Uterus (tissue), 3 donors: ENCODE measurements at regions not wholly inside any gene's neighbourhood (a gene's known extent, or its start where the extent isn't known, plus 50 kb on each side); places are given as distances from the start of the nearest gene placed in this dataset.

ENCODE experiments used
- DNase-seq, 2 donors: peaks; one replicate each; pipeline ENCODE4 v3.0.0-alpha.2; 2019 to 2020
- H3K27ac ChIP-seq, 2 donors: fragments of 200-600 bp; sonication (generic); 1 replicate in 1 of 2; 2 replicates in 1 of 2; pipeline ENCODE4 v1.5.1; 2016 to 2018
- H3K27me3 ChIP-seq, 2 donors: fragments of 200-600 bp; sonication (generic); one replicate each; pipeline ENCODE4 v1.5.1; 2018 to 2019; ENCODE audit warnings: control low read depth in 1 of 2
- H3K36me3 ChIP-seq, 2 donors: fragments of 200-600 bp; sonication (generic); one replicate each; pipeline ENCODE4 v1.5.1; 2019; ENCODE audit warnings: control low read depth in 1 of 2
- H3K4me1 ChIP-seq, 2 donors: fragments of 200-600 bp; sonication (generic); one replicate each; pipeline ENCODE4 v1.5.1; 2018 to 2019; ENCODE audit warnings: control low read depth in 1 of 2
- H3K4me3 ChIP-seq, 2 donors: fragments of 200-600 bp; sonication (generic); 1 replicate in 1 of 2; 2 replicates in 1 of 2; pipeline ENCODE4 v1.5.1; 2018 to 2019; ENCODE audit warnings: mild to moderate bottlenecking in 1 of 2
- H3K9me3 ChIP-seq, 2 donors: fragments of 200-600 bp; sonication (generic); one replicate each; pipeline ENCODE4 v1.5.1; 2019; ENCODE audit warnings: control low read depth in 1 of 2
- POLR2A ChIP-seq, 2 donors: fragments of 450-650 bp; IDR thresholded peaks; one replicate each; pipeline ENCODE4 v1.6.1; 2016; ENCODE audit warnings: antibody characterized with exemption in 2 of 2, mild to moderate bottlenecking in 1 of 2, moderate library complexity in 1 of 2
- intact Hi-C: fragments of 100-400 bp; cut with DNase I; formaldehyde crosslinking; loops from one replicate; pipeline ENCODE4 v1.15.1; 2023; ENCODE audit warnings: low total_unique reads
- TF ChIP-seq, protein P1 (sequence below), 4 experiments: fragments of 200-600 bp in 2 of 4; fragments of 450-650 bp in 2 of 4; sonication (generic) in 2 of 4; IDR thresholded peaks; one replicate each; pipeline ENCODE4 v1.5.1; 2016 to 2019; ENCODE audit warnings: antibody characterized with exemption in 4 of 4, mild to moderate bottlenecking in 2 of 4, moderate library complexity in 1 of 4
- donor health status: DM: yes; HTN: yes; CAD: no.

DNA sequence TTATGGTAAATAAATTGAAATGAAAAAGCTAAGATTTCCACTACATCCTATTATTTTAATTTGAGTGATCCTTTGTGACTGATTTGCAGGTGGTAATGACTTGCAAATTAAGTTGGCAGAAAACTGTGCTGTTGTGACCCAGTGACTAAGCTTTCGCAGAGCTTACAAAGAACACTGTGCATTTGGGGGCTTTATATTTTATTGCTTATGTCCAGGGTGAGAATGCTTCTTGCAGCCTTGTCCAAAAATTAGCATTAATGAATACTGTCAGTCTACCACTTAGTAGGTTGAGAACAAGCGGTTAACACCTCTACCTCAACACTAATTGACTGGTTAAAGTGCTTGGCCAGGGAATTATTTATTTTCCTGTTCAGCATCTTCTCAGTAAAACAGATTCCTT, 991.3 kb upstream of the DIAPH2 start:
- no peaks in the 10 kb centered on the region for H3K27me3 ChIP-seq
- TF ChIP-seq, protein P1, sequence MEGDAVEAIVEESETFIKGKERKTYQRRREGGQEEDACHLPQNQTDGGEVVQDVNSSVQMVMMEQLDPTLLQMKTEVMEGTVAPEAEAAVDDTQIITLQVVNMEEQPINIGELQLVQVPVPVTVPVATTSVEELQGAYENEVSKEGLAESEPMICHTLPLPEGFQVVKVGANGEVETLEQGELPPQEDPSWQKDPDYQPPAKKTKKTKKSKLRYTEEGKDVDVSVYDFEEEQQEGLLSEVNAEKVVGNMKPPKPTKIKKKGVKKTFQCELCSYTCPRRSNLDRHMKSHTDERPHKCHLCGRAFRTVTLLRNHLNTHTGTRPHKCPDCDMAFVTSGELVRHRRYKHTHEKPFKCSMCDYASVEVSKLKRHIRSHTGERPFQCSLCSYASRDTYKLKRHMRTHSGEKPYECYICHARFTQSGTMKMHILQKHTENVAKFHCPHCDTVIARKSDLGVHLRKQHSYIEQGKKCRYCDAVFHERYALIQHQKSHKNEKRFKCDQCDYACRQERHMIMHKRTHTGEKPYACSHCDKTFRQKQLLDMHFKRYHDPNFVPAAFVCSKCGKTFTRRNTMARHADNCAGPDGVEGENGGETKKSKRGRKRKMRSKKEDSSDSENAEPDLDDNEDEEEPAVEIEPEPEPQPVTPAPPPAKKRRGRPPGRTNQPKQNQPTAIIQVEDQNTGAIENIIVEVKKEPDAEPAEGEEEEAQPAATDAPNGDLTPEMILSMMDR (IDR thresholded peaks at IDR 0.05) = no peak
- no peak for TF ChIP-seq POLR2A (IDR thresholded peaks at IDR 0.05)
- H3K4me1 ChIP-seq = no peaks in the 10 kb centered on the region
- H3K36me3 ChIP-seq = no peaks in the 10 kb centered on the region
- no peak overlapping the region for H3K4me3 ChIP-seq
- intact Hi-C loops = no loop called here
- no peaks in the 10 kb centered on the region for H3K9me3 ChIP-seq
- DNase-seq = no peak
- H3K27ac ChIP-seq = no peak overlapping the region

DNA sequence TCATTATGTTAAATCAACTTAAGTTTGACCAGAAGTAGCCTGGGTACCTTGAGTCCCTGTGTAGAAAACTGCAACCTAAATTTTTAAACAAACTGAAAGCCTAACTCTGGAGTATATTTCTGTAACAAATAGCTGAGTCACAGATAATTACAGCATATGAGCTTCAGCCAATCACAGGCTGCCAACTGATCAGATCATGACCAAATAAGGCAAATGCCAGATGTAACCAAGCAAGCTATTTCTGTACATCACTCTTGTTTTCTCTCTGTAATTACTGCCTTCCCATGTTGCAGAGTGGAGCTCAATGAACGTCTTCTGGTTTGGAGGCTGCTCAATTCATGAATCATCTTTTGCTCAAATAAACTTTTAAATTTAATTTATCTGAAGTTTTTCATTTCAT, 980.9 kb upstream of the DIAPH2 start:
- intact Hi-C loops = no loop called here
- Histone ChIP-seq H3K4me1 (no peaks in the 10 kb centered on the region), H3K4me3 (no peak overlapping the region), H3K36me3 (no peaks in the 10 kb centered on the region), H3K9me3 (no peaks in the 10 kb centered on the region), H3K27me3 (no peaks in the 10 kb centered on the region), H3K27ac (no peak overlapping the region)
- DNase-seq = no peak
- TF ChIP-seq POLR2A (IDR thresholded peaks at IDR 0.05) = no peak
- TF ChIP-seq, protein P1 (IDR thresholded peaks at IDR 0.05) = no peak

DNA sequence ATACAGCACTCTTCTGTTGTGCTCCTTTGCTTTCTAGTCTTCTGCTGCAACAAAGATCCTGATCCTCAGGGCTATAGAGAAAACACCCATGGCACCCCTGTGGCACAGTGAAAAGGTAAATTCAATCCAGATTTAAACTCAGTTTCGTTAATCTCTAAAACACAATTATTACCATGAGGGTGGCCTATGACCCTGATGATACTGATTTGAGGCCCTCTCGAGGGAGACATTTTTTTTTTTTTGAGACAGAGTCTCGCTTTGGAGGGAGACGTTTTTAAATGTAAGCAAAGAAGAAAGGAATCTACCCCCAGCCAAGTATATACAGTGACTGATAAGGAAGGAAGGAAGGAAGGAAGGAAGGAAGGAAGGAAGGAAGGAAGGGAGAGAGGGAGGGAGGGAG, 967.8 kb upstream of the DIAPH2 start:
- H3K9me3 ChIP-seq = no peaks in the 10 kb centered on the region
- H3K27me3 ChIP-seq = no peaks in the 10 kb centered on the region
- no peaks in the 10 kb centered on the region for H3K36me3 ChIP-seq
- intact Hi-C loops = no loop called here
- TF ChIP-seq, protein P1 (IDR thresholded peaks at IDR 0.05) = no peak
- TF ChIP-seq POLR2A (IDR thresholded peaks at IDR 0.05) = no peak
- H3K4me3 ChIP-seq = no peak overlapping the region
- no peak overlapping the region for H3K27ac ChIP-seq
- no peak for DNase-seq
- no peaks in the 10 kb centered on the region for H3K4me1 ChIP-seq

DNA sequence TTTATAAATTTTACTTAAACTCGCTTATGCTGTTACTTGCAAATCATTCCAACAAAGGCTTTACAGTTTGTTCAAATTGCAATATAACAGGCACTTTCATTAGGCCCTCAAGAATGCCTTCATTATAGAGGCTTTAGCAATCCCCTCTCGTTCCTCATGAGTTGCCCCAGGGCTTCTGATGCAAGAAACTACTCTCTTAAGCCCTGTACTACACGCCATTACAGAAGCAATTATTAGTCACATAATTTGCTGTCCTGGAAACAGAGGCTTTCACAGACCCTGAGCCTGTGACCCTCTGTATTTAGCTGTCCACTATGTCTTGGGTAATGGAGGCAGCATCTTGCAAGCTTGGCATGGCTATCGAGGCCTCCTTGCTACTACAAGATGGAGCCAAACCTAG, 965.9 kb upstream of the DIAPH2 start:
- Histone ChIP-seq H3K27me3 (no peaks in the 10 kb centered on the region), H3K9me3 (no peaks in the 10 kb centered on the region), H3K4me1 (no peaks in the 10 kb centered on the region), H3K27ac (no peak overlapping the region), H3K36me3 (no peaks in the 10 kb centered on the region), H3K4me3 (no peak overlapping the region)
- TF ChIP-seq, protein P1 (IDR thresholded peaks at IDR 0.05) = no peak
- TF ChIP-seq POLR2A (IDR thresholded peaks at IDR 0.05) = no peak
- DNase-seq = no peak
- intact Hi-C loops = no loop called here

DNA sequence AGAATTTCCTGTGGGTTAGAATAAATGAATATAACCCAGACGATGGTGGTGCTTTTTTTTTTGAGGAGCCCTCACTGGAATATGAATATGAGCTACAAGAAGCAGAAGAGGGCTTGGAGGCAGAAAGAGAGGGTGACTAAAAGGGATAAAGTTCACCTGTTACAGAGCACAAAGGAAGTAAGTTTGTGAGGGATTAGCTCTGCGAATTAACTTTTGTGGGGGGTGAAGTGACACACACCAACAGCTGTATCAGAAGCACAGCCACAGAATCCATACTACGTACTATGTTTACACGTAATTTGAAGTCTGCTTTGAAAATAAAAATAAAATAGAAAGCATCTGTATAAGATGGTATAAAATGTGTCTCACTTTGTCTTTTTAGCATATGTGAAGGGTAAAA, 963.6 kb upstream of the DIAPH2 start:
- Histone ChIP-seq H3K36me3 (no peaks in the 10 kb centered on the region), H3K4me1 (no peaks in the 10 kb centered on the region), H3K27me3 (no peaks in the 10 kb centered on the region), H3K4me3 (no peak overlapping the region), H3K9me3 (no peaks in the 10 kb centered on the region), H3K27ac (no peak overlapping the region)
- intact Hi-C loops = no loop called here
- no peak for DNase-seq
- TF ChIP-seq, protein P1 (IDR thresholded peaks at IDR 0.05) = no peak
- no peak for TF ChIP-seq POLR2A (IDR thresholded peaks at IDR 0.05)
